ENCODE measurements at regions not wholly inside any gene's neighbourhood (a gene's known extent, or its start where the extent isn't known, plus 50 kb on each side); places are given as distances from the start of the nearest gene placed in this dataset.

DNA sequence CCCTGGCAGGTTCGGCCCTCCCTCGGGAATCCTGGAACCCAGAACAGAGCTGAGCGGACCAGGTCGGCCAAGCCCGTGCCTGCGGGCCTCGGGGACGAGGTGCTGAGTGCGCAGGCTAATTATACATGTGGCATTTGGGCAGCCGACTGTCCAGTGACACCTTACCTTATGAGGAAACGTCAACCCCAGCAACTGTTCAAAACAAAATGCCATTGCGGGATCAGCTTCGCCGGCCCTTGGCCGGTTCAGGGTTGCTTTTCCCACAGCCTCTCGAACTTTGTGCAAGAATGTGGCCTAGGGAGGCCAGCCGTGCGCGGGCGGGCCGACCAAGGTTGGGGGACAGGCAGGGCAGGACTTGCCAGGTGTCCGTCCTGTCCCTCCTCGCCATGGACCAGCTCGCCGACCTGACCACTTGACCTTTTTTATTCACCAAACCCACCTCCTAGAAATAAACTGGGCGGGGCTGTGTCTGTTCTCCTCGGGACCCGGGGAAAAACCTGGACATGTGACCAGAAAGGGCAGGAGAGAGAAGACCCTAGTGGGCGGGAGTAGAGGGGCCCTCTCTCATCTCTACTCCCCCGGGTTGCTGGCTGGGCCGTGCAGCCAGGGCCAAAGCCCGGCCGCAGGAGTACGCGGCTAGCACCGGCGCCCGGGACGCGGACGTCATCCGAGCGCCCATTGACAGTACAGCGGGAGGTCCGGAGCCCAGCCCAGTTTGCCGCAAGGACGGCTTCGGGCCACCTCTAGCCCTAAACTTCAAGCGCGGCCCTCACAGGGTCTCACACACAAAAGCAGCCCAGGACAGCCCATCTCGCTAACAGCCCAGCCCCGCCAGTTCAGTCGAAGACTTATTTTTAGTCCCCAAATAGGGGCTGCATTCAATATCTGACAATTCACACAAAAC is 134.3 kb upstream of the C11orf58 start:
- Mint-ChIP-seq H3K36me3 (ENCODE audit: insufficient read depth, unreplicated experiment) (no peaks in the 10 kb centered on the region), H3K4me1 (ENCODE audit: low read depth, unreplicated experiment) (no peaks in the 10 kb centered on the region), H3K4me3 (ENCODE audit: unreplicated experiment) (no peak overlapping the region), H3K9me3 (ENCODE audit: unreplicated experiment) (no peaks in the 10 kb centered on the region), H3K27ac (ENCODE audit: unreplicated experiment) (no peak overlapping the region), H3K27me3 (ENCODE audit: insufficient read depth, unreplicated experiment) (no peaks in the 10 kb centered on the region)
- H3K9me3 ChIP-seq = no peaks in the 10 kb centered on the region
- H3K27me3 ChIP-seq (replicated peaks; ENCODE audit: control insufficient read depth, insufficient read depth, low read length) = no peaks in the 10 kb centered on the region; the same call in 1 of the 2 replicates
- peak; percentile 44 to 62 for DNase-seq
- POLR2A ChIA-PET = interaction anchor here (0.6 kb wide), 1 partner anchor 343 kb away, joined by 3 read pairs; no protein-coding TSS in a partner anchor
- H3K4me1 ChIP-seq = peaks cover 4% of the 10 kb centered on the region; the same call in 1 of the 2 replicates
- no TSS peak for BruUV-seq (replicated peaks)
- TF ChIP-seq, protein P1, sequence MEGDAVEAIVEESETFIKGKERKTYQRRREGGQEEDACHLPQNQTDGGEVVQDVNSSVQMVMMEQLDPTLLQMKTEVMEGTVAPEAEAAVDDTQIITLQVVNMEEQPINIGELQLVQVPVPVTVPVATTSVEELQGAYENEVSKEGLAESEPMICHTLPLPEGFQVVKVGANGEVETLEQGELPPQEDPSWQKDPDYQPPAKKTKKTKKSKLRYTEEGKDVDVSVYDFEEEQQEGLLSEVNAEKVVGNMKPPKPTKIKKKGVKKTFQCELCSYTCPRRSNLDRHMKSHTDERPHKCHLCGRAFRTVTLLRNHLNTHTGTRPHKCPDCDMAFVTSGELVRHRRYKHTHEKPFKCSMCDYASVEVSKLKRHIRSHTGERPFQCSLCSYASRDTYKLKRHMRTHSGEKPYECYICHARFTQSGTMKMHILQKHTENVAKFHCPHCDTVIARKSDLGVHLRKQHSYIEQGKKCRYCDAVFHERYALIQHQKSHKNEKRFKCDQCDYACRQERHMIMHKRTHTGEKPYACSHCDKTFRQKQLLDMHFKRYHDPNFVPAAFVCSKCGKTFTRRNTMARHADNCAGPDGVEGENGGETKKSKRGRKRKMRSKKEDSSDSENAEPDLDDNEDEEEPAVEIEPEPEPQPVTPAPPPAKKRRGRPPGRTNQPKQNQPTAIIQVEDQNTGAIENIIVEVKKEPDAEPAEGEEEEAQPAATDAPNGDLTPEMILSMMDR (IDR thresholded peaks at IDR 0.05; ENCODE audit: insufficient read depth in 1 of 2, low read depth in 1 of 2, low read length in 1 of 2, severe bottlenecking in 1 of 2, unreplicated experiment in 1 of 2) = no peak
- CTCF ChIA-PET = interaction anchor here (1.0 kb wide), 1 partner anchor 10 kb away, joined by 5 read pairs; no protein-coding TSS in a partner anchor
- no peaks in the 10 kb centered on the region for H3K36me3 ChIP-seq (ENCODE audit: control insufficient read depth, insufficient read depth, low read length)
- intact Hi-C loops (cut with micrococcal nuclease; ENCODE audit: unreplicated experiment) = loop anchor here (2.0 kb wide), 1 partner anchor 207 kb away; no protein-coding TSS in a partner anchor
- H3K4me3 ChIP-seq (ENCODE audit: low read depth, low read length) = peak overlapping the region; percentile 74

DNA sequence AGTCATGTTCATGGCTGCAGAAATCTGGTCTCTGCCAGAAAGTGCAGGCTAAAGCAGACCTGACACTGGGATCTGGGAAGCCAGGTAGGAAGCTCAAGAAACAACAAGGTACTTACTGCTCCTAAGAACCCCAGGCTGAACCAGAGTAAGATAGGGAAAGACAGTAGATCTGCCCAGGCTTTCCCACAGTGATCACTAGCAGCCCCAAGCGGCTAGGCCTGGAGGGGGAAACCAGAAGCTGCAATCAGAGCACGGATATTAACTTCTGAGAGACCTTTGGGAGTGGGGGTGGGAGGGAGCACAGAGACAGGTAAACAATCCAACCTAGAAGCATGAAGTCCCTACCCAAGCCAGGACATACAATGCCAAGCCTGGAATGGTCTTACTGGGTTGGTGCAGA is 135.2 kb upstream of the C11orf58 start:
- H3K9me3 Mint-ChIP-seq (ENCODE audit: unreplicated experiment) = no peaks in the 10 kb centered on the region
- H3K27me3 Mint-ChIP-seq (ENCODE audit: insufficient read depth, unreplicated experiment) = no peaks in the 10 kb centered on the region
- no peak for DNase-seq
- H3K36me3 ChIP-seq (ENCODE audit: control insufficient read depth, insufficient read depth, low read length) = no peaks in the 10 kb centered on the region
- ChIA-PET POLR2A (no interaction called here), CTCF (interaction anchor here (1.0 kb wide), 1 partner anchor 11 kb away, joined by 5 read pairs; no protein-coding TSS in a partner anchor)
- H3K27ac Mint-ChIP-seq (ENCODE audit: unreplicated experiment) = no peak overlapping the region
- H3K9me3 ChIP-seq = no peaks in the 10 kb centered on the region
- TF ChIP-seq, protein P1 (IDR thresholded peaks at IDR 0.05; ENCODE audit: insufficient read depth in 1 of 2, low read depth in 1 of 2, low read length in 1 of 2, severe bottlenecking in 1 of 2, unreplicated experiment in 1 of 2) = no peak
- H3K27me3 ChIP-seq (replicated peaks; ENCODE audit: control insufficient read depth, insufficient read depth, low read length) = no peaks in the 10 kb centered on the region; the same call in 1 of the 2 replicates
- no peak overlapping the region for H3K4me3 ChIP-seq (ENCODE audit: low read depth, low read length)
- H3K4me1 ChIP-seq = peaks cover 4% of the 10 kb centered on the region; the same call in 1 of the 2 replicates
- BruUV-seq (replicated peaks) = no TSS peak
- intact Hi-C loops (cut with micrococcal nuclease; ENCODE audit: unreplicated experiment) = no loop called here
- H3K36me3 Mint-ChIP-seq (ENCODE audit: insufficient read depth, unreplicated experiment) = no peaks in the 10 kb centered on the region
- no peak overlapping the region for H3K4me3 Mint-ChIP-seq (ENCODE audit: unreplicated experiment)
- no peaks in the 10 kb centered on the region for H3K4me1 Mint-ChIP-seq (ENCODE audit: low read depth, unreplicated experiment)

DNA sequence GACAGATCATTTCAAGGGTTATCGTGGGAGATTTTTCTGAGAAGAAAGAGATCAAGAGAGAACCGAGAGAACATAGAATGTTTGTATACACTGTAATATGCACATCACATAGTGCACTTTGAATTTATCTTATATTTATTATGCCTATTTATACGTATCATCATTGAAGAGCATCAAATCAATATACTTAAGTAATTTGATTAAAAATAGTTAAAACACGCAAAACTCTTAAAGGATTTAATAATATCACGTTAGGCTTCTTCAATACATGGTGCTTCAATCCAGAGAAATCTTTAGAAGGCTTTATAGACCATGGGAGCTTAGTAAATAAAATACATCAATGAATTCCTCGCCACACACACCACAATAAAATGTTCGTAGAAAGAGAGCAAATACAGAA is 139.5 kb upstream of the C11orf58 start:
- no peaks in the 10 kb centered on the region for H3K9me3 ChIP-seq
- H3K36me3 ChIP-seq (ENCODE audit: control insufficient read depth, insufficient read depth, low read length) = no peaks in the 10 kb centered on the region
- no peak overlapping the region for H3K4me3 ChIP-seq (ENCODE audit: low read depth, low read length)
- Mint-ChIP-seq H3K4me1 (ENCODE audit: low read depth, unreplicated experiment) (no peaks in the 10 kb centered on the region), H3K36me3 (ENCODE audit: insufficient read depth, unreplicated experiment) (no peaks in the 10 kb centered on the region), H3K27ac (ENCODE audit: unreplicated experiment) (no peak overlapping the region), H3K9me3 (ENCODE audit: unreplicated experiment) (no peaks in the 10 kb centered on the region), H3K27me3 (ENCODE audit: insufficient read depth, unreplicated experiment) (no peaks in the 10 kb centered on the region), H3K4me3 (ENCODE audit: unreplicated experiment) (no peak overlapping the region)
- POLR2A ChIA-PET = no interaction called here
- CTCF ChIA-PET = no interaction called here
- intact Hi-C loops (cut with micrococcal nuclease; ENCODE audit: unreplicated experiment) = no loop called here
- BruUV-seq (replicated peaks) = no TSS peak
- no peaks in the 10 kb centered on the region for H3K27me3 ChIP-seq (replicated peaks; ENCODE audit: control insufficient read depth, insufficient read depth, low read length)
- TF ChIP-seq, protein P1 (IDR thresholded peaks at IDR 0.05; ENCODE audit: insufficient read depth in 1 of 2, low read depth in 1 of 2, low read length in 1 of 2, severe bottlenecking in 1 of 2, unreplicated experiment in 1 of 2) = no peak
- DNase-seq = no peak
- H3K4me1 ChIP-seq = peaks cover under 1% of the 10 kb centered on the region; the same call in 1 of the 2 replicates
